ENCODE measurements at regions not wholly inside any gene's neighbourhood (a gene's known extent, or its start where the extent isn't known, plus 50 kb on each side); places are given as distances from the start of the nearest gene placed in this dataset.

DNA sequence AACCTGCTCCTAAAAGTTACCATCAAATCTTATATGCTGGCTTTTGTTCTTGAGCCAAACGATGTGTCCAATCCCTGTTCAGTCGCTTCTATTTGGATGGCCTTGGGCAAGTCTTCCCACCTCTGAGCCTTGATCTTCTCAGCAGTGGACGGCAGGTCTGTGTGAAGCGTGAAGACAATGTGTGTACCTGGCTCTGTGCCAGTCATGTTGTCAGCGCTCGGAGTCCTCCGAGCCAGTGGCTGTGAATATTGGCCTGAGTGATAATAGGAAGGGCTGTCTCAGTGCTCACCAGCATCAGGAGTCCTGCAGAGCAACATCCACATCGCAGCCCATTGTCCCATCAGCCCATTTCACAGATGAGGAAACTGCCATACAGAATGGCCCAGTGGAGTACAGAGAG lies 219.0 kb downstream of the CDC5L start:
- no peak for DNase-seq
- Histone ChIP-seq H3K27ac (ENCODE audit: low read depth in 2 of 2, low read length in 2 of 2) (no peak overlapping the region), H3K4me3 (ENCODE audit: low read length in 3 of 3) (no peak overlapping the region), H3K9me3 (ENCODE audit: control insufficient read depth in 2 of 3, insufficient read depth in 1 of 3, low read length in 3 of 3) (no peaks in the 10 kb centered on the region), H3K4me1 (ENCODE audit: control insufficient read depth in 2 of 3, insufficient read depth in 2 of 3, low read depth in 1 of 3, low read length in 3 of 3) (no peaks in the 10 kb centered on the region), H3K36me3 (ENCODE audit: control insufficient read depth in 2 of 3, insufficient read depth in 3 of 3, low read length in 3 of 3) (no peaks in the 10 kb centered on the region), H3K9ac (ENCODE audit: low read length in 3 of 3) (no peak overlapping the region), H3K27me3 (ENCODE audit: control insufficient read depth, insufficient read depth, low read length) (no peaks in the 10 kb centered on the region)
- TF ChIP-seq, protein P1, sequence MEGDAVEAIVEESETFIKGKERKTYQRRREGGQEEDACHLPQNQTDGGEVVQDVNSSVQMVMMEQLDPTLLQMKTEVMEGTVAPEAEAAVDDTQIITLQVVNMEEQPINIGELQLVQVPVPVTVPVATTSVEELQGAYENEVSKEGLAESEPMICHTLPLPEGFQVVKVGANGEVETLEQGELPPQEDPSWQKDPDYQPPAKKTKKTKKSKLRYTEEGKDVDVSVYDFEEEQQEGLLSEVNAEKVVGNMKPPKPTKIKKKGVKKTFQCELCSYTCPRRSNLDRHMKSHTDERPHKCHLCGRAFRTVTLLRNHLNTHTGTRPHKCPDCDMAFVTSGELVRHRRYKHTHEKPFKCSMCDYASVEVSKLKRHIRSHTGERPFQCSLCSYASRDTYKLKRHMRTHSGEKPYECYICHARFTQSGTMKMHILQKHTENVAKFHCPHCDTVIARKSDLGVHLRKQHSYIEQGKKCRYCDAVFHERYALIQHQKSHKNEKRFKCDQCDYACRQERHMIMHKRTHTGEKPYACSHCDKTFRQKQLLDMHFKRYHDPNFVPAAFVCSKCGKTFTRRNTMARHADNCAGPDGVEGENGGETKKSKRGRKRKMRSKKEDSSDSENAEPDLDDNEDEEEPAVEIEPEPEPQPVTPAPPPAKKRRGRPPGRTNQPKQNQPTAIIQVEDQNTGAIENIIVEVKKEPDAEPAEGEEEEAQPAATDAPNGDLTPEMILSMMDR (IDR thresholded peaks at IDR 0.05; ENCODE audit: borderline replicate concordance, extremely low read depth, insufficient read depth): no peak
- intact Hi-C loops (cut with DNase I): no loop called here
- no peak for FAIRE-seq

DNA sequence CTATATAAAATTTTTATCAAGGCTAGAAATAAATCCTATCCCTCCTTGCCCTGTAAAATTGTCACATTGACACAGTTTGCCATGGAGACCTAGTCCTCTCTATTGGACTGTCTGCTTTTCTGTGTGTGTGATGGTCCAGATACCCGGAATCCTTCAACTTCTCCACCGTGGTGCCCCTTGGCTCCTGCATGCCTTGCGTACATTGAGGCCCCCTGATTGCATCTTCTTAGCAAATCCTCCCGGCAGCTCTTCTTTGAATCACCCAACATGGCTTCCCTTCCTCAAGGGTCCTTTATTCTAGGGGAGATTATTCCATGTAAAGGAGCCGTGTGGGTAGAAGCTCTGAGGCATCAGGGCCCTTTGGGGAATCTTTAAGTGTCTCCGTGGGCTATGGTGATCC lies 219.5 kb downstream of the CDC5L start:
- intact Hi-C loops (cut with DNase I): no loop called here
- TF ChIP-seq, protein P1 (IDR thresholded peaks at IDR 0.05; ENCODE audit: borderline replicate concordance, extremely low read depth, insufficient read depth): no peak
- FAIRE-seq: no peak

DNA sequence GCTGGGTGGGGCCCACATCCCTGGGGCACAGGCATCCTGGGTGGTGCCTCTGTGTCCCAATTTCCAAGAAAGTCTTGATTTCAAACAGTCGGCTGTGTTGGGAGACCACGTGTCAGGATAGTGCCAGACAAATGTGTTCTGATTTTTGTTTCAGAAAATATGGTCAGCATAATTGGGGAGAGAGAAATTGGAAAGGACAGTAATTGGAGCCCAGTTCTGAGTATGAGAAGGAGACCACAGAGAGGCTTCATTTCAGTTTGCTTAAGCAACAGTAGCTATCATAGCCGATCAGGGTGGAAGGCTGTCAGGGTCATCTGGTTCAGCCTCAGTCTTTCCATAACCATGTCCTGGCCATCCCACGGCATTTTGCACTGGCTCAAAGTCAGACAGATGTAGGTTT lies 220.7 kb downstream of the CDC5L start:
- H3K4me3 ChIP-seq (ENCODE audit: low read length in 3 of 3): no peak overlapping the region
- no peaks in the 10 kb centered on the region for H3K36me3 ChIP-seq (ENCODE audit: control insufficient read depth in 2 of 3, insufficient read depth in 3 of 3, low read length in 3 of 3)
- H3K27ac ChIP-seq (ENCODE audit: low read depth in 2 of 2, low read length in 2 of 2): no peak overlapping the region
- TF ChIP-seq, protein P1 (IDR thresholded peaks at IDR 0.05; ENCODE audit: borderline replicate concordance, extremely low read depth, insufficient read depth): no peak
- H3K9ac ChIP-seq (ENCODE audit: low read length in 3 of 3): no peak overlapping the region
- H3K27me3 ChIP-seq (ENCODE audit: control insufficient read depth, insufficient read depth, low read length): no peaks in the 10 kb centered on the region
- intact Hi-C loops (cut with DNase I): no loop called here
- no peaks in the 10 kb centered on the region for H3K4me1 ChIP-seq (ENCODE audit: control insufficient read depth in 2 of 3, insufficient read depth in 2 of 3, low read depth in 1 of 3, low read length in 3 of 3)
- FAIRE-seq (no peak), DNase-seq (no peak)
- H3K9me3 ChIP-seq (ENCODE audit: control insufficient read depth in 2 of 3, insufficient read depth in 1 of 3, low read length in 3 of 3): no peaks in the 10 kb centered on the region

More for the DNA sequence above, 219.5 kb downstream of the CDC5L start:
- Histone ChIP-seq H3K9me3 (ENCODE audit: control insufficient read depth in 2 of 3, insufficient read depth in 1 of 3, low read length in 3 of 3) (no peaks in the 10 kb centered on the region), H3K36me3 (ENCODE audit: control insufficient read depth in 2 of 3, insufficient read depth in 3 of 3, low read length in 3 of 3) (no peaks in the 10 kb centered on the region), H3K4me3 (ENCODE audit: low read length in 3 of 3) (no peak overlapping the region), H3K9ac (ENCODE audit: low read length in 3 of 3) (no peak overlapping the region), H3K4me1 (ENCODE audit: control insufficient read depth in 2 of 3, insufficient read depth in 2 of 3, low read depth in 1 of 3, low read length in 3 of 3) (no peaks in the 10 kb centered on the region), H3K27me3 (ENCODE audit: control insufficient read depth, insufficient read depth, low read length) (no peaks in the 10 kb centered on the region), H3K27ac (ENCODE audit: low read depth in 2 of 2, low read length in 2 of 2) (no peak overlapping the region)
- DNase-seq: no peak

DNA sequence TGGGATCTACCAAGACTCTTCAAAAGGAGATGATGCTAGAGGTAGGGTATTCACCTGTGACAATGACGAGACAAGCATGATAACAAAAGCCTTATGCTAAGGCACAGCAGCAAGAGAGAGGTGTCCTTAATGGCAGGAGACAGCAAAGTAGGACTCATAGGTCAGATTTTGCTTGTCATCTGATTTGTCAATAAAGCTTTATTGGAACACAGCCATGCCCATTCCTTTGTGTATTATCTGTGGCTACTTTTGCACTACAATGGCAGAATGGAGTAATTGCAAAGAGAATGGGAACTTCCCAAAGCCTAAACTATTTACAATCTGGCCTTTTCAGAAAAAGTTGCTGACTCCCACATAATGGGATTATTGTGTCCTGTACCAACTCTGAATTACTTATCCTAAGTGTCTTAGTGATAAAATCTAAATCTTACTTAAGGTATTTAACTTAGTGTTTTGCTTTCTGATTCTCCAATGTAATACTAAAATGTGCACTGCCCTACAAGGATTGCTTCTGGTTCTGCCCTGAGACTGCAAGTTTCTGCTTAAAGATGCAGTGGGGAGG lies 221.6 kb downstream of the CDC5L start:
- Histone ChIP-seq H3K27me3 (ENCODE audit: control insufficient read depth, insufficient read depth, low read length) (no peaks in the 10 kb centered on the region), H3K4me1 (ENCODE audit: control insufficient read depth in 2 of 3, insufficient read depth in 2 of 3, low read depth in 1 of 3, low read length in 3 of 3) (no peaks in the 10 kb centered on the region), H3K27ac (ENCODE audit: low read depth in 2 of 2, low read length in 2 of 2) (no peak overlapping the region), H3K9me3 (ENCODE audit: control insufficient read depth in 2 of 3, insufficient read depth in 1 of 3, low read length in 3 of 3) (no peaks in the 10 kb centered on the region), H3K36me3 (ENCODE audit: control insufficient read depth in 2 of 3, insufficient read depth in 3 of 3, low read length in 3 of 3) (no peaks in the 10 kb centered on the region), H3K9ac (ENCODE audit: low read length in 3 of 3) (no peak overlapping the region), H3K4me3 (ENCODE audit: low read length in 3 of 3) (no peak overlapping the region)
- DNase-seq (no peak), FAIRE-seq (no peak)
- intact Hi-C loops (cut with DNase I): no loop called here
- TF ChIP-seq, protein P1 (IDR thresholded peaks at IDR 0.05; ENCODE audit: borderline replicate concordance, extremely low read depth, insufficient read depth): no peak

Measured in kidney (tissue), 13 donors.